HS-5 (cell line): ENCODE measurements at regions not wholly inside any gene's neighbourhood (a gene's known extent, or its start where the extent isn't known, plus 50 kb on each side); places are given as distances from the start of the nearest gene placed in this dataset.
A peak's percentile ranks its signal among the peaks of the same experiment; 100 is the strongest.

Experiments used
- DNase-seq: peaks from one replicate; pipeline ENCODE4 v3.0.0-alpha.2; 2012; ENCODE audit warnings: low read depth

GRCh38 chr3:178397836-178398235 lies 138.4 kb upstream of the KCNMB2 start:
- no peak for DNase-seq

GRCh38 chr3:178404961-178405360 lies 131.3 kb upstream of the KCNMB2 start:
- DNase-seq, result no peak

GRCh38 chr3:178405531-178405930 lies 130.7 kb upstream of the KCNMB2 start:
- no peak for DNase-seq

GRCh38 chr3:178406206-178406605 lies 130.0 kb upstream of the KCNMB2 start:
- DNase-seq, result no peak

- no peak for DNase-seq
Observed at GRCh38 chr3:178415384-178415783, 120.9 kb upstream of the KCNMB2 start.

GRCh38 chr3:178417736-178418135 lies 118.5 kb upstream of the KCNMB2 start:
- DNase-seq, result no peak

GRCh38 chr3:178419071-178419470 lies 117.2 kb upstream of the KCNMB2 start:
- DNase-seq, result peak; percentile 30

- DNase-seq, result no peak
Observed at GRCh38 chr3:178420033-178420432, 116.2 kb upstream of the KCNMB2 start.

- no peak for DNase-seq
Observed at GRCh38 chr3:178421069-178421468, 115.2 kb upstream of the KCNMB2 start.

- DNase-seq, result no peak
Observed at GRCh38 chr3:178422406-178422805, 113.8 kb upstream of the KCNMB2 start.

GRCh38 chr3:178428037-178428436 lies 108.2 kb upstream of the KCNMB2 start:
- no peak for DNase-seq

- no peak for DNase-seq
Observed at GRCh38 chr3:178434206-178434805, 101.9 kb upstream of the KCNMB2 start.

- DNase-seq, result no peak
Observed at GRCh38 chr3:178435575-178435974, 100.7 kb upstream of the KCNMB2 start.

- DNase-seq, result no peak
Observed at GRCh38 chr3:178436773-178437172, 99.5 kb upstream of the KCNMB2 start.

GRCh38 chr3:178437236-178437635 lies 99.0 kb upstream of the KCNMB2 start:
- DNase-seq, result no peak

GRCh38 chr3:178439504-178439903 lies 96.7 kb upstream of the KCNMB2 start:
- no peak for DNase-seq

- no peak for DNase-seq
Observed at GRCh38 chr3:178440043-178440442, 96.2 kb upstream of the KCNMB2 start.

- no peak for DNase-seq
Observed at GRCh38 chr3:178443634-178444033, 92.6 kb upstream of the KCNMB2 start.

GRCh38 chr3:178445139-178445538 lies 91.1 kb upstream of the KCNMB2 start:
- no peak for DNase-seq

- no peak for DNase-seq
Observed at GRCh38 chr3:178446059-178446458, 90.2 kb upstream of the KCNMB2 start.

GRCh38 chr3:178450476-178450875 lies 85.8 kb upstream of the KCNMB2 start:
- no peak for DNase-seq

GRCh38 chr3:178451799-178452198 lies 84.4 kb upstream of the KCNMB2 start:
- no peak for DNase-seq

GRCh38 chr3:178454726-178455125 lies 81.5 kb upstream of the KCNMB2 start:
- DNase-seq, result no peak

- no peak for DNase-seq
Observed at GRCh38 chr3:178455226-178455625, 81.0 kb upstream of the KCNMB2 start.

- no peak for DNase-seq
Observed at GRCh38 chr3:178455946-178456345, 80.3 kb upstream of the KCNMB2 start.
